K562 (cell line): ENCODE measurements at regions not wholly inside any gene's neighbourhood (a gene's known extent, or its start where the extent isn't known, plus 50 kb on each side); places are given as distances from the start of the nearest gene placed in this dataset.

ENCODE experiments used
- ATAC-seq: fragments of 200-7000 bp; cut with Tn5 transposase; 3 replicates; pipeline ENCODE4 v1.9.1; 2020; ENCODE audit warnings: moderate library complexity
- BruUV-seq: library from RNA; stranded (reverse); fragments of 400-500 nt; replicated peaks from 2 replicates; lab custom pipeline; 2021; lab: Mats Ljungman, UMichigan
- CTCF ChIA-PET: fragments of 300-600 bp; formaldehyde crosslinking; extraction: SDS; loops from one replicate; lab custom pipeline; 2021; ENCODE audit warnings: low intra/inter-chr PET ratio; lab: Yijun Ruan, JAX
- POLR2A ChIA-PET: fragments of 300-600, 350-650 bp; sonication (Branson Sonifier 250); formaldehyde crosslinking; extraction: SDS; loops from one replicate; lab custom pipeline; 2021; ENCODE audit warnings: antibody characterized with exemption, inconsistent platforms; lab: Yijun Ruan, JAX
- DNase-seq, 4 experiments: peaks; one replicate each; pipeline versions ENCODE4 v3.0.0 to v3.0.0-alpha.2; 2011 to 2018; ENCODE audit warnings: low spot score in 3 of 4, mixed read lengths in 3 of 4; ENCODE audit errors: extremely low read depth in 1 of 4
- FAIRE-seq: peaks from 2 replicates; lab custom pipeline; 2011; peaks lifted over from hg19 to GRCh38; lab: Jason Lieb, UNC
- H2AFZ ChIP-seq: 2 replicates; pipeline ENCODE4 v1.6.0; 2011; ENCODE audit warnings: low read depth, low read length, control low read depth, inconsistent platforms
- H3K27ac ChIP-seq: fragments of 200-600 bp; 3 replicates; pipeline ENCODE4 v1.8.0; 2011; ENCODE audit warnings: low read depth, mild to moderate bottlenecking, control low read depth, inconsistent platforms, low read length, moderate library complexity, mixed read lengths; ENCODE audit errors: extremely low read depth
- H3K27me3 ChIP-seq, 2 experiments: fragments of 300-600 bp in 1 of 2; 2 replicates in 1 of 2; 3 replicates in 1 of 2; pipeline versions ENCODE4 v1.6.0 to v1.8.0; 2011; ENCODE audit warnings: inconsistent platforms in 2 of 2, low read length in 2 of 2, mild to moderate bottlenecking in 1 of 2, mixed read lengths in 1 of 2, moderate library complexity in 1 of 2; ENCODE audit not compliant: control insufficient read depth in 2 of 2, insufficient read depth in 2 of 2
- H3K36me3 ChIP-seq: fragments of 300-600 bp; 3 replicates; pipeline ENCODE4 v1.8.0; 2011; ENCODE audit warnings: mild to moderate bottlenecking, low read length, inconsistent platforms; ENCODE audit not compliant: control insufficient read depth, insufficient read depth
- H3K4me1 ChIP-seq, 2 experiments: fragments of 200-600 bp in 1 of 2; replicated peaks in 1 of 2; 2 replicates in 1 of 2; 3 replicates in 1 of 2; pipeline versions ENCODE4 v1.5.1 to v1.8.0; 2011; ENCODE audit warnings: inconsistent platforms in 2 of 2, low read length in 2 of 2, mild to moderate bottlenecking in 1 of 2, mixed read lengths in 1 of 2, moderate library complexity in 1 of 2; ENCODE audit not compliant: control insufficient read depth in 2 of 2, insufficient read depth in 2 of 2
- H3K4me2 ChIP-seq: 2 replicates; pipeline ENCODE4 v1.6.1; 2011; ENCODE audit warnings: low read length, control low read depth, inconsistent platforms, mixed read lengths; ENCODE audit not compliant: insufficient read depth
- H3K4me3 ChIP-seq: fragments of 200-600 bp; sonication (generic), shearing (Covaris generic); 2 replicates; pipeline ENCODE4 v1.5.1; 2016; ENCODE audit warnings: control low read depth, inconsistent platforms
- H3K79me2 ChIP-seq: fragments of 200-600 bp; 3 replicates; pipeline ENCODE4 v1.8.0; 2011; ENCODE audit warnings: low read length, inconsistent platforms; ENCODE audit not compliant: control insufficient read depth, insufficient read depth
- H3K9ac ChIP-seq, 2 experiments: 2 replicates each; pipeline versions ENCODE4 v1.6.0 to v1.6.1; 2011; ENCODE audit warnings: low read depth in 2 of 2, low read length in 2 of 2, control low read depth in 1 of 2, inconsistent platforms in 1 of 2, mild to moderate bottlenecking in 1 of 2, mixed read lengths in 1 of 2; ENCODE audit not compliant: insufficient read depth in 1 of 2
- H3K9me1 ChIP-seq: one replicate; pipeline ENCODE4 v1.6.0; 2011; ENCODE audit warnings: inconsistent platforms, mild to moderate bottlenecking, low read length, moderate library complexity; ENCODE audit not compliant: control insufficient read depth, insufficient read depth
- H3K9me3 ChIP-seq: replicated peaks from 2 replicates; pipeline ENCODE4 v1.5.1; 2011; ENCODE audit warnings: low read depth, low read length, inconsistent platforms; ENCODE audit not compliant: control insufficient read depth, insufficient read depth
- H4K20me1 ChIP-seq: replicated peaks from 2 replicates; pipeline ENCODE4 v1.6.1; 2011; ENCODE audit warnings: low read length, inconsistent platforms, mixed read lengths; ENCODE audit not compliant: control insufficient read depth, insufficient read depth
- BRD4 ChIP-seq: fragments of 200-600 bp; sonication (generic); IDR thresholded peaks from 2 replicates; pipeline ENCODE4 v1.6.1; 2017; ENCODE audit warnings: inconsistent platforms
- CCAR2 ChIP-seq: fragments of 200-400 bp; formaldehyde crosslinking; IDR thresholded peaks from 2 replicates; pipeline ENCODE4 v1.6.1; 2017; ENCODE audit warnings: mild to moderate bottlenecking, low read depth, low read length
- EGR1 ChIP-seq: fragments of 450-650 bp; conservative IDR thresholded peaks from 2 replicates; pipeline ENCODE4 v1.6.1; 2017; ENCODE audit warnings: mild to moderate bottlenecking
- KAT2B ChIP-seq: IDR thresholded peaks from one replicate; pipeline ENCODE4 v1.6.1; 2012; ENCODE audit warnings: low read depth, mild to moderate bottlenecking, control low read depth, inconsistent platforms, low read length, moderate library complexity
- MYBL2 ChIP-seq, 2 experiments: fragments of 450-650 bp in 1 of 2; sonication (generic) in 1 of 2; formaldehyde crosslinking in 1 of 2; IDR thresholded peaks; 2 replicates each; pipeline versions ENCODE4 v1.6.1 to v1.8.1; 2017 to 2022; ENCODE audit warnings: borderline replicate concordance in 1 of 2, inconsistent platforms in 1 of 2, low read depth in 1 of 2, mild to moderate bottlenecking in 1 of 2, missing genetic modification reagents in 1 of 2, moderate library complexity in 1 of 2
- NCOA1 ChIP-seq: fragments of 450-650 bp; IDR thresholded peaks from 2 replicates; pipeline ENCODE4 v1.6.1; 2016; ENCODE audit warnings: low read depth
- POLR3A ChIP-seq: IDR thresholded peaks from 2 replicates; pipeline ENCODE4 v1.6.1; 2011; ENCODE audit warnings: borderline replicate concordance, mild to moderate bottlenecking, moderate library complexity; ENCODE audit not compliant: insufficient read length, insufficient read depth; ENCODE audit errors: extremely low read depth
- PPARD ChIP-seq: fragments of 250-450 bp; sonication (Bioruptor Pico); IDR thresholded peaks from 2 replicates; pipeline ENCODE4 v1.8.0; 2022; ENCODE audit warnings: inconsistent platforms, mild to moderate bottlenecking, moderate library complexity
- SIX5 ChIP-seq, 2 experiments: IDR thresholded peaks; 2 replicates each; pipeline ENCODE4 v1.6.1; 2011; ENCODE audit warnings: low read length in 2 of 2, borderline replicate concordance in 1 of 2, low read depth in 1 of 2, mild to moderate bottlenecking in 1 of 2, moderate library complexity in 1 of 2; ENCODE audit not compliant: insufficient read depth in 1 of 2
- THAP12 ChIP-seq: fragments of 250-450 bp; sonication (Bioruptor Pico); IDR thresholded peaks from 2 replicates; pipeline ENCODE4 v1.9.0; 2021; ENCODE audit warnings: mild to moderate bottlenecking, inconsistent platforms
- ZNF717 ChIP-seq: fragments of 250-450 bp; sonication (Bioruptor Pico); IDR thresholded peaks from 2 replicates; pipeline ENCODE4 v1.5.0; 2021
- WGBS: fragments of 100-300 bp; shearing (Covaris generic); methylation state at CpG from one replicate; pipeline ENCODE4 v1.1.6; 2016; ENCODE audit warnings: low coverage, mixed read lengths; ENCODE audit not compliant: insufficient coverage; ENCODE audit errors: missing lambda C conversion rate; 5-methylcytosine and 5-hydroxymethylcytosine counted together
- in situ Hi-C: fragments of 300-500 bp; cut with MboI; formaldehyde crosslinking; loops from 4 replicates; pipeline ENCODE4 v1.15.0; 2018; ENCODE audit warnings: inconsistent platforms, mixed read lengths
- intact Hi-C: fragments of 100-400 bp; cut with micrococcal nuclease; formaldehyde crosslinking; loops from 2 replicates; pipeline ENCODE4 v1.14.2; 2022

- H2AFZ ChIP-seq: no peak overlapping the region
- WGBS: 0% methylated on average over 2 of the region's 2 CpGs
- CTCF ChIA-PET: no interaction called here
- H3K27ac ChIP-seq: no peak overlapping the region
- no peaks in the 10 kb centered on the region for H3K9me1 ChIP-seq
- no peaks in the 10 kb centered on the region for H3K4me1 ChIP-seq
- ATAC-seq (no peak), DNase-seq (no peak), FAIRE-seq (no peak)
- intact Hi-C loops (no loop called here), in situ Hi-C loops (no loop called here)
- H3K9ac ChIP-seq: no peak overlapping the region
- H3K4me2 ChIP-seq: no peak overlapping the region
- H3K9me3 ChIP-seq: no peaks in the 10 kb centered on the region
- H3K79me2 ChIP-seq: no peaks in the 10 kb centered on the region
- POLR2A ChIA-PET: no interaction called here
- H3K36me3 ChIP-seq: no peaks in the 10 kb centered on the region
- TF ChIP-seq ZNF717 (CRISPR knock-in tag) (no peak), THAP12 (CRISPR knock-in tag) (no peak), EGR1 (no peak), KAT2B (no peak), SIX5 (IDR thresholded peaks at IDR 0.05; ENCODE audit: borderline replicate concordance in 1 of 2, insufficient read depth in 1 of 2, low read depth in 1 of 2, low read length in 2 of 2) (no peak), PPARD (CRISPR knock-in tag) (no peak), NCOA1 (no peak), MYBL2 (IDR thresholded peaks at IDR 0.05; ENCODE audit: low read depth) (no peak), MYBL2 (CRISPR knock-in tag; IDR thresholded peaks at IDR 0.05; ENCODE audit: borderline replicate concordance) (no peak), CCAR2 (no peak), BRD4 (no peak), POLR3A (no peak)
- H4K20me1 ChIP-seq: no peaks in the 10 kb centered on the region
- BruUV-seq: no TSS peak
- no peak overlapping the region for H3K4me3 ChIP-seq
- no peaks in the 10 kb centered on the region for H3K27me3 ChIP-seq
Observed at GRCh38 chr13:73579574-73580274, 520.9 kb downstream of the KLF5 start.
